A549 (cell line): ENCODE measurements at regions not wholly inside any gene's neighbourhood (a gene's known extent, or its start where the extent isn't known, plus 50 kb on each side); places are given as distances from the start of the nearest gene placed in this dataset.

Source experiments
- BHLHE40 ChIP-seq: IDR thresholded peaks from 2 replicates; pipeline ENCODE4 v1.6.1; 2012; ENCODE audit warnings: low read depth, low read length, inconsistent platforms
- CTCF ChIP-seq: fragments of >200 bp; sonication (Bioruptor Twin); formaldehyde crosslinking; IDR thresholded peaks from 3 replicates; pipeline ENCODE4 v1.5.1; 2016
- ELK1 ChIP-seq: fragments of 150-350 bp; IDR thresholded peaks from 2 replicates; pipeline ENCODE4 v1.6.1; 2014; ENCODE audit warnings: low read depth, mild to moderate bottlenecking, low read length
- EP300 ChIP-seq, 2 experiments: fragments of >200 bp; sonication (Bioruptor Twin); formaldehyde crosslinking; IDR thresholded peaks; 2 replicates in 1 of 2; 3 replicates in 1 of 2; pipeline ENCODE4 v1.6.1; 2016 to 2017
- RCOR1 ChIP-seq: fragments of 150-350 bp; IDR thresholded peaks from 2 replicates; pipeline ENCODE4 v1.6.1; 2014; ENCODE audit warnings: antibody characterized with exemption, low read length, low read depth
- RFX5 ChIP-seq: fragments of 450-650 bp; IDR thresholded peaks from 2 replicates; pipeline ENCODE4 v1.7.1; 2014; ENCODE audit warnings: antibody characterized with exemption, mild to moderate bottlenecking, moderate library complexity
- TP53 ChIP-seq: fragments of 250-450 bp; sonication (Bioruptor Pico); IDR thresholded peaks from 2 replicates; pipeline ENCODE4 v1.5.0; 2021; ENCODE audit warnings: mild to moderate bottlenecking, moderate library complexity
- TF ChIP-seq, protein P1 (sequence below): IDR thresholded peaks from 2 replicates; pipeline ENCODE4 v1.6.1; 2012
- TF ChIP-seq, protein P2 (sequence below): fragments of 200-600 bp; sonication (generic); IDR thresholded peaks from 2 replicates; pipeline ENCODE4 v1.6.1; 2016; ENCODE audit warnings: antibody characterized with exemption, mild to moderate bottlenecking, moderate library complexity
- TF ChIP-seq, protein P3 (sequence below): IDR thresholded peaks from 2 replicates; pipeline ENCODE4 v1.6.1; 2012

DNA sequence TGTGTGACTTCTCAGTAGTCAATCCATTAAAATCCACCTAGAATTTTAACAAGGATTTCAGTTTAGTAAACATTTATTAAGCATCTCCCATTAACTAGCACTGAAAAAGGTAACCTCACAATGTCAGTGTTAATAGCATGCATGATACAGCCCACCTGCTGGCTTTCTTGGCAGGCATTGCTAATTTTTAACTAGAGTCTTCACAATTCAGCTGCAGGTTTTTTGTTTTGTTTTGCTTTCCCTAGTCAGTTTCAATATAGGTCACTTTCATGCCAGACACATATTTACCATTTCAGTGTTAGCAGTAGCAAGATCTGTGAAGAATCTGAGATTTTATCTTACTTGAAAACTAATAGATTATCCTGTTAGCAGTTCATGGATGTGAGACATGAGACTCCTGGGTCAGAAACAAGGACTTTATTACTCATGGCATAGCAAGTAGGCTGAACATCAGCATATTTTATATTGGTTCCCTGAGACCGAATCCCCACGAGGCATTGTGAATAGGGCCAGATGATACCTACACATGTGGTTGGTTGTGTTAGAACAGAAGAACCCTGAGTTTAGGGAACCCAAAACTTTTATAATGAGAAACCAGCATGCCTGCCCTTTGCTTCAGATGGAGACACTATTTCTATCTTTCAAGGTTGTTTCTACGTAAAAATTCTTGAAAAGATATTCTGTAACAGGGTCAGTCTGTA, 198.0 kb upstream of the HTR2A start:
- TF ChIP-seq, protein P1, sequence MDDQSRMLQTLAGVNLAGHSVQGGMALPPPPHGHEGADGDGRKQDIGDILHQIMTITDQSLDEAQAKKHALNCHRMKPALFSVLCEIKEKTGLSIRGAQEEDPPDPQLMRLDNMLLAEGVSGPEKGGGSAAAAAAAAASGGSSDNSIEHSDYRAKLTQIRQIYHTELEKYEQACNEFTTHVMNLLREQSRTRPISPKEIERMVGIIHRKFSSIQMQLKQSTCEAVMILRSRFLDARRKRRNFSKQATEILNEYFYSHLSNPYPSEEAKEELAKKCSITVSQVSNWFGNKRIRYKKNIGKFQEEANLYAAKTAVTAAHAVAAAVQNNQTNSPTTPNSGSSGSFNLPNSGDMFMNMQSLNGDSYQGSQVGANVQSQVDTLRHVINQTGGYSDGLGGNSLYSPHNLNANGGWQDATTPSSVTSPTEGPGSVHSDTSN: no peak
- TF ChIP-seq EP300 (IDR thresholded peaks at IDR 0.05) (no peak), ELK1 (no peak), BHLHE40 (no peak), CTCF (no peak), TP53 (no peak), RFX5 (no peak), RCOR1 (no peak)
- TF ChIP-seq, protein P2, sequence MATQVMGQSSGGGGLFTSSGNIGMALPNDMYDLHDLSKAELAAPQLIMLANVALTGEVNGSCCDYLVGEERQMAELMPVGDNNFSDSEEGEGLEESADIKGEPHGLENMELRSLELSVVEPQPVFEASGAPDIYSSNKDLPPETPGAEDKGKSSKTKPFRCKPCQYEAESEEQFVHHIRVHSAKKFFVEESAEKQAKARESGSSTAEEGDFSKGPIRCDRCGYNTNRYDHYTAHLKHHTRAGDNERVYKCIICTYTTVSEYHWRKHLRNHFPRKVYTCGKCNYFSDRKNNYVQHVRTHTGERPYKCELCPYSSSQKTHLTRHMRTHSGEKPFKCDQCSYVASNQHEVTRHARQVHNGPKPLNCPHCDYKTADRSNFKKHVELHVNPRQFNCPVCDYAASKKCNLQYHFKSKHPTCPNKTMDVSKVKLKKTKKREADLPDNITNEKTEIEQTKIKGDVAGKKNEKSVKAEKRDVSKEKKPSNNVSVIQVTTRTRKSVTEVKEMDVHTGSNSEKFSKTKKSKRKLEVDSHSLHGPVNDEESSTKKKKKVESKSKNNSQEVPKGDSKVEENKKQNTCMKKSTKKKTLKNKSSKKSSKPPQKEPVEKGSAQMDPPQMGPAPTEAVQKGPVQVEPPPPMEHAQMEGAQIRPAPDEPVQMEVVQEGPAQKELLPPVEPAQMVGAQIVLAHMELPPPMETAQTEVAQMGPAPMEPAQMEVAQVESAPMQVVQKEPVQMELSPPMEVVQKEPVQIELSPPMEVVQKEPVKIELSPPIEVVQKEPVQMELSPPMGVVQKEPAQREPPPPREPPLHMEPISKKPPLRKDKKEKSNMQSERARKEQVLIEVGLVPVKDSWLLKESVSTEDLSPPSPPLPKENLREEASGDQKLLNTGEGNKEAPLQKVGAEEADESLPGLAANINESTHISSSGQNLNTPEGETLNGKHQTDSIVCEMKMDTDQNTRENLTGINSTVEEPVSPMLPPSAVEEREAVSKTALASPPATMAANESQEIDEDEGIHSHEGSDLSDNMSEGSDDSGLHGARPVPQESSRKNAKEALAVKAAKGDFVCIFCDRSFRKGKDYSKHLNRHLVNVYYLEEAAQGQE: no peak
- TF ChIP-seq, protein P3, sequence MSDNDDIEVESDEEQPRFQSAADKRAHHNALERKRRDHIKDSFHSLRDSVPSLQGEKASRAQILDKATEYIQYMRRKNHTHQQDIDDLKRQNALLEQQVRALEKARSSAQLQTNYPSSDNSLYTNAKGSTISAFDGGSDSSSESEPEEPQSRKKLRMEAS: no peak
